ENCODE measurements at regions not wholly inside any gene's neighbourhood (a gene's known extent, or its start where the extent isn't known, plus 50 kb on each side); places are given as distances from the start of the nearest gene placed in this dataset.

GRCh38 chr4:35934320-35934981, 309.9 kb downstream of the ARAP2 start:
- Histone ChIP-seq H3K36me3 (no peaks in the 10 kb centered on the region), H3K4me3 (no peak overlapping the region), H3K4me1 (no peaks in the 10 kb centered on the region), H3K9me3 (no peaks in the 10 kb centered on the region), H3K27me3 (no peaks in the 10 kb centered on the region), H3K27ac (no peak overlapping the region)
- peak in 8 of 9 donors; percentile 5 to 62 (median 52) for TF ChIP-seq CTCF (IDR thresholded peaks at IDR 0.05)
- 28 to 34% methylated on average over 5 of the region's 5 CpGs for WGBS, 2 donors
- DNase-seq (no peak), ATAC-seq (no peak)
- intact Hi-C loops (cut with DNase I) = no loop called here

GRCh38 chr4:35938936-35939335, 305.4 kb downstream of the ARAP2 start:
- Histone ChIP-seq H3K4me1 (no peaks in the 10 kb centered on the region), H3K27me3 (no peaks in the 10 kb centered on the region), H3K27ac (peak overlapping the region in 1 of 10 donors; percentile 10), H3K4me3 (no peak overlapping the region), H3K36me3 (no peaks in the 10 kb centered on the region), H3K9me3 (no peaks in the 10 kb centered on the region)
- DNase-seq (no peak), ATAC-seq (no peak)
- no peak for TF ChIP-seq CTCF (IDR thresholded peaks at IDR 0.05)
- WGBS, 2 donors = 74 to 77% methylated on average over 3 of the region's 3 CpGs
- intact Hi-C loops (cut with DNase I) = no loop called here

GRCh38 chr4:35939751-35940150, 304.6 kb downstream of the ARAP2 start:
- Histone ChIP-seq H3K27me3 (no peaks in the 10 kb centered on the region), H3K27ac (no peak overlapping the region), H3K4me3 (no peak overlapping the region), H3K4me1 (no peaks in the 10 kb centered on the region), H3K36me3 (no peaks in the 10 kb centered on the region), H3K9me3 (no peaks in the 10 kb centered on the region)
- WGBS, 2 donors = 17 to 37% methylated on average over 1 of the region's 1 CpG
- intact Hi-C loops (cut with DNase I) = no loop called here
- TF ChIP-seq CTCF (IDR thresholded peaks at IDR 0.05) = no peak
- ATAC-seq (no peak), DNase-seq (no peak)

- TF ChIP-seq CTCF (IDR thresholded peaks at IDR 0.05) = no peak
- WGBS, 2 donors = 61 to 63% methylated on average over 2 of the region's 2 CpGs
Measured at GRCh38 chr4:35942092-35942491, 302.2 kb downstream of the ARAP2 start.

More at GRCh38 chr4:35942092-35942491, 302.2 kb downstream of the ARAP2 start:
- Histone ChIP-seq H3K4me1 (no peaks in the 10 kb centered on the region), H3K9me3 (no peaks in the 10 kb centered on the region), H3K27ac (no peak overlapping the region), H3K36me3 (no peaks in the 10 kb centered on the region), H3K4me3 (no peak overlapping the region), H3K27me3 (no peaks in the 10 kb centered on the region)
- intact Hi-C loops (cut with DNase I) = no loop called here
- ATAC-seq = no peak
- no peak for DNase-seq
